ENCODE measurements at regions not wholly inside any gene's neighbourhood (a gene's known extent, or its start where the extent isn't known, plus 50 kb on each side); places are given as distances from the start of the nearest gene placed in this dataset.

- TF ChIP-seq, protein P1, sequence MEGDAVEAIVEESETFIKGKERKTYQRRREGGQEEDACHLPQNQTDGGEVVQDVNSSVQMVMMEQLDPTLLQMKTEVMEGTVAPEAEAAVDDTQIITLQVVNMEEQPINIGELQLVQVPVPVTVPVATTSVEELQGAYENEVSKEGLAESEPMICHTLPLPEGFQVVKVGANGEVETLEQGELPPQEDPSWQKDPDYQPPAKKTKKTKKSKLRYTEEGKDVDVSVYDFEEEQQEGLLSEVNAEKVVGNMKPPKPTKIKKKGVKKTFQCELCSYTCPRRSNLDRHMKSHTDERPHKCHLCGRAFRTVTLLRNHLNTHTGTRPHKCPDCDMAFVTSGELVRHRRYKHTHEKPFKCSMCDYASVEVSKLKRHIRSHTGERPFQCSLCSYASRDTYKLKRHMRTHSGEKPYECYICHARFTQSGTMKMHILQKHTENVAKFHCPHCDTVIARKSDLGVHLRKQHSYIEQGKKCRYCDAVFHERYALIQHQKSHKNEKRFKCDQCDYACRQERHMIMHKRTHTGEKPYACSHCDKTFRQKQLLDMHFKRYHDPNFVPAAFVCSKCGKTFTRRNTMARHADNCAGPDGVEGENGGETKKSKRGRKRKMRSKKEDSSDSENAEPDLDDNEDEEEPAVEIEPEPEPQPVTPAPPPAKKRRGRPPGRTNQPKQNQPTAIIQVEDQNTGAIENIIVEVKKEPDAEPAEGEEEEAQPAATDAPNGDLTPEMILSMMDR (IDR thresholded peaks at IDR 0.05 in 2 of 3, conservative IDR thresholded peaks at IDR 0.05 in 1 of 3; ENCODE audit: borderline replicate concordance in 1 of 3, insufficient read depth in 1 of 3, low read depth in 2 of 3, low read length in 2 of 3), result no peak
- no peak for TF ChIP-seq POLR2AphosphoS5 (IDR thresholded peaks at IDR 0.05; ENCODE audit: low read depth, low read length)
- TF ChIP-seq EZH2 (IDR thresholded peaks at IDR 0.05), result no peak
- TF ChIP-seq, protein P2, sequence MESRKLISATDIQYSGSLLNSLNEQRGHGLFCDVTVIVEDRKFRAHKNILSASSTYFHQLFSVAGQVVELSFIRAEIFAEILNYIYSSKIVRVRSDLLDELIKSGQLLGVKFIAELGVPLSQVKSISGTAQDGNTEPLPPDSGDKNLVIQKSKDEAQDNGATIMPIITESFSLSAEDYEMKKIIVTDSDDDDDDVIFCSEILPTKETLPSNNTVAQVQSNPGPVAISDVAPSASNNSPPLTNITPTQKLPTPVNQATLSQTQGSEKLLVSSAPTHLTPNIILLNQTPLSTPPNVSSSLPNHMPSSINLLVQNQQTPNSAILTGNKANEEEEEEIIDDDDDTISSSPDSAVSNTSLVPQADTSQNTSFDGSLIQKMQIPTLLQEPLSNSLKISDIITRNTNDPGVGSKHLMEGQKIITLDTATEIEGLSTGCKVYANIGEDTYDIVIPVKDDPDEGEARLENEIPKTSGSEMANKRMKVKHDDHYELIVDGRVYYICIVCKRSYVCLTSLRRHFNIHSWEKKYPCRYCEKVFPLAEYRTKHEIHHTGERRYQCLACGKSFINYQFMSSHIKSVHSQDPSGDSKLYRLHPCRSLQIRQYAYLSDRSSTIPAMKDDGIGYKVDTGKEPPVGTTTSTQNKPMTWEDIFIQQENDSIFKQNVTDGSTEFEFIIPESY (IDR thresholded peaks at IDR 0.05; ENCODE audit: extremely low read depth, insufficient replicate concordance, low read length), result no peak
- TF ChIP-seq, protein P3, sequence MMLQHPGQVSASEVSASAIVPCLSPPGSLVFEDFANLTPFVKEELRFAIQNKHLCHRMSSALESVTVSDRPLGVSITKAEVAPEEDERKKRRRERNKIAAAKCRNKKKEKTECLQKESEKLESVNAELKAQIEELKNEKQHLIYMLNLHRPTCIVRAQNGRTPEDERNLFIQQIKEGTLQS (IDR thresholded peaks at IDR 0.05), result no peak
- no peak for TF ChIP-seq POLR2A (IDR thresholded peaks at IDR 0.05; ENCODE audit: borderline replicate concordance, extremely low read depth, insufficient read depth, insufficient read length)
- TF ChIP-seq, protein P4, sequence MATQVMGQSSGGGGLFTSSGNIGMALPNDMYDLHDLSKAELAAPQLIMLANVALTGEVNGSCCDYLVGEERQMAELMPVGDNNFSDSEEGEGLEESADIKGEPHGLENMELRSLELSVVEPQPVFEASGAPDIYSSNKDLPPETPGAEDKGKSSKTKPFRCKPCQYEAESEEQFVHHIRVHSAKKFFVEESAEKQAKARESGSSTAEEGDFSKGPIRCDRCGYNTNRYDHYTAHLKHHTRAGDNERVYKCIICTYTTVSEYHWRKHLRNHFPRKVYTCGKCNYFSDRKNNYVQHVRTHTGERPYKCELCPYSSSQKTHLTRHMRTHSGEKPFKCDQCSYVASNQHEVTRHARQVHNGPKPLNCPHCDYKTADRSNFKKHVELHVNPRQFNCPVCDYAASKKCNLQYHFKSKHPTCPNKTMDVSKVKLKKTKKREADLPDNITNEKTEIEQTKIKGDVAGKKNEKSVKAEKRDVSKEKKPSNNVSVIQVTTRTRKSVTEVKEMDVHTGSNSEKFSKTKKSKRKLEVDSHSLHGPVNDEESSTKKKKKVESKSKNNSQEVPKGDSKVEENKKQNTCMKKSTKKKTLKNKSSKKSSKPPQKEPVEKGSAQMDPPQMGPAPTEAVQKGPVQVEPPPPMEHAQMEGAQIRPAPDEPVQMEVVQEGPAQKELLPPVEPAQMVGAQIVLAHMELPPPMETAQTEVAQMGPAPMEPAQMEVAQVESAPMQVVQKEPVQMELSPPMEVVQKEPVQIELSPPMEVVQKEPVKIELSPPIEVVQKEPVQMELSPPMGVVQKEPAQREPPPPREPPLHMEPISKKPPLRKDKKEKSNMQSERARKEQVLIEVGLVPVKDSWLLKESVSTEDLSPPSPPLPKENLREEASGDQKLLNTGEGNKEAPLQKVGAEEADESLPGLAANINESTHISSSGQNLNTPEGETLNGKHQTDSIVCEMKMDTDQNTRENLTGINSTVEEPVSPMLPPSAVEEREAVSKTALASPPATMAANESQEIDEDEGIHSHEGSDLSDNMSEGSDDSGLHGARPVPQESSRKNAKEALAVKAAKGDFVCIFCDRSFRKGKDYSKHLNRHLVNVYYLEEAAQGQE (IDR thresholded peaks at IDR 0.05; ENCODE audit: low read depth), result no peak
- no peak for TF ChIP-seq YY1 (IDR thresholded peaks at IDR 0.05; ENCODE audit: extremely low read depth, insufficient replicate concordance, low read depth, low read length)
- TF ChIP-seq FOSL1 (IDR thresholded peaks at IDR 0.05; ENCODE audit: low read depth), result no peak
- no peak for TF ChIP-seq EZH2phosphoT487 (IDR thresholded peaks at IDR 0.05; ENCODE audit: borderline replicate concordance)
Measured at GRCh38 chr10:36604316-36604715, 521.1 kb upstream of the ANKRD30A start.
